Ureter (tissue), 1 donor: ENCODE measurements at regions not wholly inside any gene's neighbourhood (a gene's known extent, or its start where the extent isn't known, plus 50 kb on each side); places are given as distances from the start of the nearest gene placed in this dataset.

Experiments
- DNase-seq: peaks from one replicate; pipeline ENCODE4 v3.0.0-alpha.2; 2020; ENCODE audit warnings: low spot score
- donor health status: DM: yes; HTN: yes; CAD: no.

- no peak for DNase-seq
Measured at GRCh38 chr14:86902176-86902950, 1090.6 kb downstream of the GALC start.

- DNase-seq, result no peak
Measured at GRCh38 chr14:86897704-86898513, 1095.1 kb downstream of the GALC start.

- DNase-seq, result no peak
Measured at GRCh38 chr14:86897224-86897623, 1095.8 kb downstream of the GALC start.

GRCh38 chr14:86896701-86897100 is 1096.3 kb downstream of the GALC start:
- DNase-seq, result no peak

GRCh38 chr14:86892152-86892956 is 1100.6 kb downstream of the GALC start:
- no peak for DNase-seq

GRCh38 chr14:86885280-86885679 is 1107.7 kb downstream of the GALC start:
- no peak for DNase-seq

GRCh38 chr14:86884498-86884897 is 1108.5 kb downstream of the GALC start:
- no peak for DNase-seq

- DNase-seq, result no peak
Measured at GRCh38 chr14:86882818-86883217, 1110.2 kb downstream of the GALC start.

GRCh38 chr14:86865934-86866333 is 1127.0 kb downstream of the GALC start:
- no peak for DNase-seq

GRCh38 chr14:86858591-86858990 is 1134.4 kb downstream of the GALC start:
- no peak for DNase-seq

- no peak for DNase-seq
Measured at GRCh38 chr14:86858031-86858430, 1135.0 kb downstream of the GALC start.

- DNase-seq, result no peak
Measured at GRCh38 chr14:86852530-86852929, 1140.5 kb downstream of the GALC start.

- DNase-seq, result no peak
Measured at GRCh38 chr14:86847140-86847539, 1145.8 kb downstream of the GALC start.

GRCh38 chr14:86838363-86838762 is 1154.6 kb downstream of the GALC start:
- no peak for DNase-seq

- DNase-seq, result no peak
Measured at GRCh38 chr14:86826661-86827060, 1166.3 kb downstream of the GALC start.

- DNase-seq, result no peak
Measured at GRCh38 chr14:86824167-86824566, 1168.8 kb downstream of the GALC start.

- no peak for DNase-seq
Measured at GRCh38 chr14:86823581-86823980, 1169.4 kb downstream of the GALC start.

- DNase-seq, result no peak
Measured at GRCh38 chr14:86815341-86815740, 1177.6 kb downstream of the GALC start.

- DNase-seq, result no peak
Measured at GRCh38 chr14:86802726-86803125, 1190.3 kb downstream of the GALC start.

- DNase-seq, result no peak
Measured at GRCh38 chr14:86799244-86799647, 1193.7 kb downstream of the GALC start.

GRCh38 chr14:86798330-86798729 is 1194.7 kb downstream of the GALC start:
- no peak for DNase-seq

GRCh38 chr14:86797075-86797351 is 1196.0 kb downstream of the GALC start:
- no peak for DNase-seq
